HG03460 (cell line): ENCODE measurements at regions not wholly inside any gene's neighbourhood (a gene's known extent, or its start where the extent isn't known, plus 50 kb on each side); places are given as distances from the start of the nearest gene placed in this dataset.
"Not testable (repeated sequence)": the region's sequence is repeated elsewhere in the genome, so short reads cannot be mapped to it uniquely, and the experiment has no call there.

Experiments
- ATAC-seq: cut with Tn5 transposase; IDR thresholded peaks from one replicate; pipeline ENCODE4 v1.9.1; 2021; ENCODE audit not compliant: unreplicated experiment

GRCh38 chr1:187790724-187791123 is 962.0 kb downstream of the PLA2G4A start:
- no peak for ATAC-seq

- ATAC-seq = no peak
Measured at GRCh38 chr1:187794561-187794960, 965.8 kb downstream of the PLA2G4A start.

GRCh38 chr1:187809549-187809948 is 980.8 kb downstream of the PLA2G4A start:
- ATAC-seq = no peak

GRCh38 chr1:187816646-187817045 is 987.9 kb downstream of the PLA2G4A start:
- ATAC-seq = no peak

- ATAC-seq = no peak
Measured at GRCh38 chr1:187817782-187818181, 989.0 kb downstream of the PLA2G4A start.

- ATAC-seq = no peak
Measured at GRCh38 chr1:187819086-187819485, 990.3 kb downstream of the PLA2G4A start.

- no peak for ATAC-seq
Measured at GRCh38 chr1:187836557-187836956, 1007.8 kb downstream of the PLA2G4A start.

GRCh38 chr1:187837787-187838186 is 1009.0 kb downstream of the PLA2G4A start:
- ATAC-seq = no peak

GRCh38 chr1:187838335-187839293 is 1009.9 kb downstream of the PLA2G4A start:
- no peak for ATAC-seq

- ATAC-seq = no peak
Measured at GRCh38 chr1:187839873-187840272, 1011.1 kb downstream of the PLA2G4A start.

GRCh38 chr1:187840557-187840956 is 1011.8 kb downstream of the PLA2G4A start:
- ATAC-seq = no peak

GRCh38 chr1:187842406-187843165 is 1013.8 kb downstream of the PLA2G4A start:
- no peak for ATAC-seq

GRCh38 chr1:187844313-187844712 is 1015.6 kb downstream of the PLA2G4A start:
- ATAC-seq = no peak

- ATAC-seq = no peak
Measured at GRCh38 chr1:187847531-187847930, 1018.8 kb downstream of the PLA2G4A start.

GRCh38 chr1:187848321-187848720 is 1019.6 kb downstream of the PLA2G4A start:
- no peak for ATAC-seq

- ATAC-seq = not testable (repeated sequence)
Measured at GRCh38 chr1:187850146-187850545, 1021.4 kb downstream of the PLA2G4A start.

GRCh38 chr1:187853505-187853904 is 1024.8 kb downstream of the PLA2G4A start:
- ATAC-seq = no peak

GRCh38 chr1:187854457-187854856 is 1025.7 kb downstream of the PLA2G4A start:
- no peak for ATAC-seq

- no peak for ATAC-seq
Measured at GRCh38 chr1:187862506-187862905, 1033.8 kb downstream of the PLA2G4A start.

GRCh38 chr1:187870552-187870951 is 1041.8 kb downstream of the PLA2G4A start:
- ATAC-seq = no peak

- no peak for ATAC-seq
Measured at GRCh38 chr1:187871177-187871845, 1042.6 kb downstream of the PLA2G4A start.
